Forelimb muscle (tissue), 1 donor: ENCODE measurements at regions not wholly inside any gene's neighbourhood (a gene's known extent, or its start where the extent isn't known, plus 50 kb on each side); places are given as distances from the start of the nearest gene placed in this dataset.
"Not testable (repeated sequence)": the region's sequence is repeated elsewhere in the genome, so short reads cannot be mapped to it uniquely, and the experiment has no call there.

Experiments
- DNase-seq: peaks from one replicate; pipeline ENCODE4 v3.0.0-alpha.2; 2013; ENCODE audit warnings: low read depth

DNA sequence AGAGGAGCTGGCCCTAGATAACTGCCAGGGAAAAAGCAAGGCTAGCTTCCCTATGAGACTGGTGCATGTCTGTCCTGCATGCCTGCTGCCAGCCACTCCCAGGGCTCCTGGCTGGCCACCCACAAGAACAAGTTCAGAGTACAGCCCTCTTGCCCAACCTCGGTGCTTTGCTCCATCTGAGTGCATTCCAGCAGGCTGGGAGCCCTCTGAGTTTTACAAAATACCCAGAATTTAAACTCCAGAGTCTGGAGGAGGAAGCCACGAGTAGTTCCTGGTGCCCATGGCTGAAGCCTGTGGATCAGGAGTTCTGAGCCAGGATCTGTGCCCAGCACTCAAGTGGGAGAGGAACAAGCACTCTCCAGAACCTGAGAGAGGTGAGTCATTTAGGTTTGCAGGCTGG, 111.6 kb downstream of the MAGEE2 start:
- DNase-seq = no peak

DNA sequence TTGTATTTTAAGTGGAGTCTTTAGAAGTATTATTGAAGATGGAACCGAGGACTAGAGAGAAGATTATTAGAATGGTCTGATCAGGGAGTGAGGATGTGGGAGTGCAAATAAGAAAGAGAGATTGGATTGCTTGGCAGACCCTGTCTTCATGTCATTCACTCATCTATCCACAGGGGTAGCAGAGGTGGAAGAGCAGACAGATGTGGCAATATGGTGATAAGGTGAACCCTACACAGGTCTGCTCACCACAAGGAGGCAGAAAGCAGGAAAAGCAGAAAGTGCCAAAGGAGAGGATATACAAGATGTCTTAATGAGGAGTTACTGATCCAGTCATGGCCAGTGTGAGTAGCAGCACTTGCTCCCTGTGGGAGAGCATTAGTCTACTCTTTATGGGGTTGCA, 129.4 kb downstream of the MAGEE2 start:
- DNase-seq = no peak

DNA sequence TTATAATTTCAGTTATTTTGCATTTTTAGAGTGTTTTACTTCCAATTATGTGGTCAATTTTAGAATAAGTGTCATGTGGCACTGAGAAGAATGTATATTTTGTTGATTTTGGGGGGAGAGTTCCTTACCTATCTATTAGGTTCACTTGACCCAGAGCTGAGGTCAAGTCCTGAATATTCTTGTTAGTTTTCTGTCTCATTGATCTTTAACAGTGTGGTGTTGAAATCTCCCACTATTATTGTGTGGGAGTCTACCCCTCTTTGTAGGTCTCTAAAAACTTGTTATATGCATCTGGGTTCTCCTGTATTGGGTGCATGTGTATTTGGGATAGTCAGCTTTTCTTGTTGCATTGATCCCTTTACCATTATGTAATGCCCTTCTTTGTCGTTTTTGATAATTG, 127.0 kb upstream of the ZDHHC15 start:
- no peak for DNase-seq

DNA sequence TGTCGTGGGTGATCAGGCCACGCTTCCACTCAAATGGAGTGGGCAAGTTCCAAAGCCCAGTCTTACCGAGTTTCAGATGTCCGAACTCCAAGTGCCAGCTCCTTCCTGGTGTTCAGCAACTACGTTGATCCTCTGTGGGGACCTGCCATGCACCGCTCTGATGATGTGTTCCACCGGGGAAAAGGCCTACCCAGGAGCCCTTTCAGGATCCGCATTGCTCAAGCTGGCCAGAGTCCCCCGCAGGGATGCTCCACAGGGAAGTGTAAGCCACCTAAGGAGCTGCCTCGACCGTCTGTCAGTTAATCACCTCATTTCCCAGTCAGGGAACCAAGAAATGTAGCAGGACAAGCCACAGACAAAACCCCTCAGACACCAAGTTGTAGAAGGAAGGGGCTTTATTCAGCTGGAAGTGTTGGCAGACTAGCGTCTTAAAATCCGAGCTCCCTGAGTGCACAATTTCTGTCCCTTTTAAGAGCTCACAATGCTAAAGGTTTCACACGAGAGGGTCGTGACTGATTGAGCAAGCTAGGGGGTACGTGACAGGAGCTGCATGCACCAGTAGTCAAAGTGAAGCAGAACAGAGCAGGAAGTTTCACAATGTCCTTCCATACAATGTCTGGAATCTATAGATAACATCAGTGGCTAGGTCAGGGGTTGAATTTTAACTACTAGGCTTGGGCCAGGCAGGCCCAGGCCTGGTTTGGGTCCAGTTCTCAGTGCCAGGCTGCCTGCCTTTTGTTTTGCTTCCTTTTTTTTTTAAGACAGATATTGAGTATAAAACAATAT, 126.2 kb upstream of the ZDHHC15 start:
- DNase-seq = no peak

DNA sequence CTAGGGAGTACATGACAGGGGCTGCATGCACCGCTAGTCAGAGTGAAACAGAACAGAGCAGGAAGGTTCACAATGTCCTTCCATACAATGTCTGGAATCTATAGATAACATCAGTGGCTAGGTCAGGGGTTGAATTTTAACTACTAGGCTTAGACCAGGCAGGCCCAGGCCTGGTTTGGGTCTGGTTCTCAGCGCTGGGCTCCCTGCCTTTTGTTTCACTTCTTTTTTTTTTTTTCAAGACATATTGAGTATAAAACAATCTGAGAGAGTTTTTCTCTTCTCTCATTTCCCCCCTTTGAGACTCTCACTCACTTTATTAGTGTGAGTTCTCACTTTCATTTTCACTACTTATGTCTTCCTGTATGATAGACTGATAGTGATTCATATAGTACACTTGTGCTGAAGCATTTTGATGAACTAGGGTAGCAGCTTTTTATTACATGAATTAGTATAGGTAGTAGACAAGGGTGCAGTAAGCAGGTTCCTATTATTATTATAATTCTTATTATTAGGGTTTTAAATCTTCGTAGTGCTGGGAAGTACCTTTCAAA, 120.0 kb upstream of the ZDHHC15 start:
- DNase-seq = no peak

DNA sequence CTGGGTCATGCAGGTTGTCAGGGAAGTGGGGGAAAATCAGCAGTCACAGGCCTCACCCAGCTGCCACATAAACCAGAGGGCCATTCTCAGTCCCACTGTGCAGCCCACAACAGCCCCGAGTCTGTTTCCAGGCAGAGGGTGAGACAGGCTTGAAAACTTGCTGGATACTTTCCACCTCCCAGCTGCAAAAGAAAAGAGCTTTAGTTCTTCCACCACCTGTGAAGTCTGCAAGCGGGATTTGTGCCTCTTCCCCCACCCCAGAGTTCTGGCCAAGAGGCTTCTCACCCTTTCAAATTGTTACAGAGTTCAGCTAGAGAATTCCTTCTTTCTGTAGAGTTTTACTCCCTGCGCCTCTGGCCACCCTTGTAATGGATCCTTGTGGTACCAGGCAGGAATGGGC, 115.5 kb upstream of the ZDHHC15 start:
- DNase-seq = peak; percentile 6

DNA sequence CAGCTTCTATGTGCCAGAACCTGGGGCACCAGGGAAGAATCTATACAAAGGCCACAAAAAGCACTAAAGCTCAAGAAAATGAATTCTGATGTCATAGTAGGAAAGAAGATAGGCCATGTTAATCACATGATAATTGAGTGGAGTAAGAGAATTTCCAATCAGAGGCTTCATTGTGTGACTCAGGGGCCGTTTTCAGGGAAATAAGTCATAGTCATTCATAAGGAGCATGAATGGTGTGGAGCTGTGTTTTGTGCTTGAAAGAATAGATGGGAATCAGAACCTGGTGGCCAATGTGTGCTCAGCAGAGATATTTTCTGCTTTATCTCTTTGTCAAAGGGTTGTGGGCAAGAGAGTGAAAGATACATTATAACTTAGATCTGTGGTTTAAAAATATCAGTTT, 102.4 kb upstream of the ZDHHC15 start:
- no peak for DNase-seq

DNA sequence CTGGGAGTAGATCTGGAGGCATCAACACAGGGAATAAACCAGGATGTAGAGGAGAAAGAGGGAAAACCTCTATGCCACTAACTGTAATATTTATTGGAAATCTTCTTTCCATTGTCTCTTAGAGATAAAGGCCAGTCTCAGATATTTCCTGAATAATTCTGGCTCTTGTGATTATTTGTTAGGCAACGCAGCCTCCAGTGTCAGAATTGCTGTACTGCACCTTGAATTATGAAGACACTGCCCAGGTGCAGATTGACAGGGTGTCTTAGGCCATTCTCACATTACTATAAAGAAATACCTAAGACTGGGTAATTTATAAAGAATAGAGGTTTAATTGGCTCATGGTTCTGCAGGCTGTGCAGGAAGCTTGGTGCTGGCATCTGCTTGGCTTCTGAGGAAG, 100.7 kb upstream of the ZDHHC15 start:
- DNase-seq = no peak

DNA sequence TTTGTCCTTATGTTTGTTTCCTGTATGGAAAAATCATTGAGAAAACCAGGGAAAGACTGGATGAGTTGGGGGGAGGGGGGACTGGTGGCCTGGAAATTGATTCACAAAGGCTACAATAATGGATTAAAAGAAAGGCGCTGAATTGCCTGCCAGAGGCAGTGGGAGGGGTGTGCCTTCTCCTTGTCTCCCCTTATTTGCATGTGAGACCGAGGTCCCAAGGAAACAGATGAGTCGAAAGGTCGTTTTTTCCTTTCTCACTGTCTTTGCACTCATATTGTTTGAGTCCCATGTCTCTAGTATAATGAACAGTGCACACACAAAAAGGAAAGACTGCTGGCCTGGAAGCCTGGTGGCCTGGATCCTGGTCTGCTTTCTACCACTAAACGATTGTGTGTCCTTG, 86.6 kb upstream of the ZDHHC15 start:
- DNase-seq = no peak

DNA sequence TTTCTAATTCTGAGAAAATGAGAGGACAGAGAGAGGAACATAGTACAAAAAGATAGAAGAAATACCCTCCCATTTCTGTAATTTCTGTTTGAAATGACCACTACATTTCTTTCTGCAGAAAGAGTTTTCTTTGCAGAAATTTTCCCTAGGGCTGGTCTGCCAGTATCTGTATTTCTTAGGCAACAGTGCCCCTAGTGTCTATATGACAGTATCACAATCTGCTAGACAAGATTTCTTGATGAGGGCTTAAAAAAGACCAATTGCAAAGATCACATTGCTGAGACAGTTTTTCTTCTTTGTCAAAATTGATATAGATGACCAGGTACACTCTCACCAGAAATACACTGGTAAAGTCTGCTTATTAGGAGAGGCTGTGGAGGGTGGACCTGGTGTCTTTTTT, 81.0 kb upstream of the ZDHHC15 start:
- DNase-seq = peak; percentile 9

DNA sequence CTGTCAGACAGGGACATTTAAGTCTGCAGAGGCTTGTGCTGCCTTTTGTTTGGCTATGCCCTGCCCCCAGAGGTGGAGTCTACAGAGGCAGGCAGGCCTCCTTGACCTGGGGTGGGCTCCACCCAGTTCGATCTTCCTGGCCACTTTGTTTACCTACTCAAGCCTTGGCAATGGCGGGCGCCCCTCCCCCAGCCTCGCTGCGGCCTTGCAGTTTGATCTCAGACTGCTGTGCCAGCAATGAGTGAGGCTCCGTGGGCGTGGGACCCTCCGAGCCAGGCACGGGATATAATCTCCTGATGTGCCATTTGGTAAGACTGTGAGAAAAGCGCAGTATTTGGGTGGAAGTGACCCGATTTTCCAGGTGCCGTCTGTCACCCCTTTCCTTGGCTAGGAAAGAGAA, 79.2 kb upstream of the ZDHHC15 start:
- not testable (repeated sequence) for DNase-seq

DNA sequence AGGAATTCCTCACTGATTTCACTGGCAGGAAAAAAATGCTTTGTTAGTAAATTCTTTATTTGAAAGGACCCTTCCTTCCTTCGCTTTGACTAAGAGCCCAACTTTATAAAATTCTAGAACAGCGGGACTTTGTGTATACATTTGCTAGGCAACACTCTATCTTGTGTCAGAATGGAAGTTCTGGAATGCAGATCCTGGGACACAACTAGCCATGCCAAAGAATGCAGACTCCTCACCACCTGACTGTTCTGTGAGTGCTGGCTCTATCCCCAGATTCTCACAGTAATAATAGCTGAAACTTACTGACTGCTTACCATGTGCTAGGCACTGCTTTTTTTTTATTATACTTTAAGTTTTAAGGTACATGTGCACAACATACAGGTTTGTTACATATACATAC, 73.3 kb upstream of the ZDHHC15 start:
- DNase-seq = no peak

DNA sequence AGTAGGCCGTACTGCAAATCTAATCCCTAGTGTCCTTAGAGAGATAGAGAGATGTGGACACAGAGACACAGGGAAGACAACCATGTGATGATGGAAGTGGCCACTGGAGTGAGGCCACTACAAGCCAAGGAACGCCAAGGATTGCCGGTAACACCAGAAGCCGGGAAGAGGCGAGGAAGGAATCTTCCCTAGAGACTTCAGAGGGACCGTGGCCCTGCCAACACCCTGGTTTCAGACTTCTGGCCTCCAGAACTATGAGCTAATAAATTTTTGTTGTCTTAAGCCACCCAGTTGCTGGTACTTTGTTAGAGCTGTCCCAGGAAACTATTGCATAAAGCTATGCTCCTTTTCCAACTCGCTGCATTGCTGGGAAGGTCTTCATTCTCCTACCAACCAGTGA, 70.3 kb upstream of the ZDHHC15 start:
- DNase-seq = not testable (repeated sequence)

DNA sequence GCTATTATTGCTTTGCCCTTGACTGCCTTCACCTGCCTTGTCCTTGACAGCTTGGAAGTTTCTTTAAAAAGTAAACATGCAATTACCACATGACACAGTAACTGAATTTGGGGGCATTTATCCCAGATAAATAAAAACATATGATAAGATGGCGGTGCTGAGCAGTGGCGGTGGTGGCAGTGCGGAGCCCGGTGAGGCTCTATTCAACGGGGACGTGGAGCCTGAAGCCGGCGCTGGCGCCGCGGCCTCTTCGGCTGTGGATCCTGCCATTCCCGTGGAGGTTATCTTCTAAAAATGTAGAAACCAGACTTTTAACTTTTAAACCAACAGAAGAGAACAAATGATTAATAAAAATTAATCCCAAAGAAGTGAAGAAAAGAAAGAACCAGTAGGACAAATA, 59.7 kb upstream of the ZDHHC15 start:
- no peak for DNase-seq
